Gastroesophageal sphincter (tissue), 3 donors: ENCODE measurements at regions not wholly inside any gene's neighbourhood (a gene's known extent, or its start where the extent isn't known, plus 50 kb on each side); places are given as distances from the start of the nearest gene placed in this dataset.

Experiments used
- EP300 ChIP-seq: sonication (generic); formaldehyde crosslinking; IDR thresholded peaks from one replicate; pipeline ENCODE4 v1.6.1; 2017; ENCODE audit warnings: antibody characterized with exemption, mild to moderate bottlenecking
- POLR2A ChIP-seq, 2 donors: fragments of 450-650 bp; IDR thresholded peaks; one replicate each; pipeline ENCODE4 v1.6.1; 2017; ENCODE audit warnings: antibody characterized with exemption in 2 of 2, mild to moderate bottlenecking in 2 of 2, moderate library complexity in 1 of 2
- POLR2AphosphoS5 ChIP-seq: sonication (generic); formaldehyde crosslinking; IDR thresholded peaks from one replicate; pipeline ENCODE4 v1.6.1; 2017; ENCODE audit warnings: antibody characterized with exemption
- TF ChIP-seq, protein P1 (sequence below), 4 experiments: fragments of 200-600 bp in 2 of 4; fragments of 450-650 bp in 2 of 4; sonication (generic) in 1 of 4; IDR thresholded peaks; one replicate each; pipeline ENCODE4 v1.5.1; 2017 to 2019; ENCODE audit warnings: antibody characterized with exemption in 4 of 4, mild to moderate bottlenecking in 2 of 4, moderate library complexity in 2 of 4

DNA sequence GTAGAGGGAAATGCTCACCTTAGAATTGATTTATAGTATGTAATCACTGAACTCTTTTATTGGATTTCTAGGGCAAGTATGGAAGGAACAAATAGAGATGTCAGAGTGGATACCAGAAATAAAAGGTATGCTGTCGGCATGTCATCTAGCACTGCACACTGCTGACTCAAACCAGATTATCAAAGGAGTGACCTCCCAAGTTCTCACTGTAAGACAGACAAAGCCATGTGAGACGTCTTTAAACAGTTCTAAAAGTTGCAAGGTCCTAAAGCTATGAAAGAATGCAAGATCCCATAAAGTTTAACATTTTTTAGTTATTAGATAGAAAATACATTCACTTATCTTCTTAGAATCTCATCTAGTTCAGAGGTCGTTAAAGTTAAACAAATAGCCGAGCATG is 70.0 kb upstream of the CPM start:
- TF ChIP-seq, protein P1, sequence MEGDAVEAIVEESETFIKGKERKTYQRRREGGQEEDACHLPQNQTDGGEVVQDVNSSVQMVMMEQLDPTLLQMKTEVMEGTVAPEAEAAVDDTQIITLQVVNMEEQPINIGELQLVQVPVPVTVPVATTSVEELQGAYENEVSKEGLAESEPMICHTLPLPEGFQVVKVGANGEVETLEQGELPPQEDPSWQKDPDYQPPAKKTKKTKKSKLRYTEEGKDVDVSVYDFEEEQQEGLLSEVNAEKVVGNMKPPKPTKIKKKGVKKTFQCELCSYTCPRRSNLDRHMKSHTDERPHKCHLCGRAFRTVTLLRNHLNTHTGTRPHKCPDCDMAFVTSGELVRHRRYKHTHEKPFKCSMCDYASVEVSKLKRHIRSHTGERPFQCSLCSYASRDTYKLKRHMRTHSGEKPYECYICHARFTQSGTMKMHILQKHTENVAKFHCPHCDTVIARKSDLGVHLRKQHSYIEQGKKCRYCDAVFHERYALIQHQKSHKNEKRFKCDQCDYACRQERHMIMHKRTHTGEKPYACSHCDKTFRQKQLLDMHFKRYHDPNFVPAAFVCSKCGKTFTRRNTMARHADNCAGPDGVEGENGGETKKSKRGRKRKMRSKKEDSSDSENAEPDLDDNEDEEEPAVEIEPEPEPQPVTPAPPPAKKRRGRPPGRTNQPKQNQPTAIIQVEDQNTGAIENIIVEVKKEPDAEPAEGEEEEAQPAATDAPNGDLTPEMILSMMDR (IDR thresholded peaks at IDR 0.05): no peak
- no peak for TF ChIP-seq EP300
- TF ChIP-seq POLR2A (IDR thresholded peaks at IDR 0.05): no peak
- TF ChIP-seq POLR2AphosphoS5: no peak
